Muscle of back (tissue), 3 donors: ENCODE measurements at regions not wholly inside any gene's neighbourhood (a gene's known extent, or its start where the extent isn't known, plus 50 kb on each side); places are given as distances from the start of the nearest gene placed in this dataset.

Experiments
- DNase-seq, 3 donors: peaks; one replicate each; pipeline versions ENCODE4 v3.0.0 to v3.0.0-alpha.2; 2013

DNA sequence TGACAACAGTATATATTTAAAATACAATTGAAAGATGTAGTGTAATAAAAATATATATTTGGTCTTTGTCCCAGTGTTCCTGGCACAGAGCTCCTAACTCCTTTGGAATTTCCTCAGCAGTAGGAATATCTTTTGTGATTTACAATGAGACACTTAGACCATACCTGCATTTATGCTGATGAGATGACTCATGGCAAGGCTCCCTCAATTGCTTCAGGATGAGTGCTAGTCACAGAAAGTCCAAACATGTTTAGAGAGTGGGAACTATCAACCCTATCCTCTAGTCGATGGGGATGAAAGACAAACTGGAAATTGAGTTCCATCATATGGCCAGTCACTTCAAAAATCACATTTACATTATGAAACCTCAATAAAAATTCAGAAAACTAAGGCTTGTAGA, 588.3 kb upstream of the LMCD1 start:
- no peak for DNase-seq

DNA sequence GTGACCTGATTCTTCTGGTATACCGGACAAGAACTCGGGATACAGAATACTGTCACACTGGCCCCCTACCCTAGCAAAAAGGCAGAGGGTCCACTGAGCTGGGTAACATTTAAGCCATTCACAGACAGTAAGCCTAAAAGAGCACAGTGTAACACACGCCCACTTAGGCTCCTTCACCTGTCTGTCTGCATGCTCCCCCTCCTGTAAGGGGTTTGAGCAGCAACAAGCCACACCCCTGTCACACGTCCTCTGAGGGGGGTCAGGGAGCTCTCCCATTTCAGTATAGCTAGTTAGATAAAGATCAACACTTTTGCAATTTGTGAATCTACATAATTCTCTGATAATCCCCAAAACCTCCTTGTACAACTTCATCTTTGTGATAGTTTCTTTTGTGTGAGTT, 586.3 kb upstream of the LMCD1 start:
- DNase-seq, result no peak

DNA sequence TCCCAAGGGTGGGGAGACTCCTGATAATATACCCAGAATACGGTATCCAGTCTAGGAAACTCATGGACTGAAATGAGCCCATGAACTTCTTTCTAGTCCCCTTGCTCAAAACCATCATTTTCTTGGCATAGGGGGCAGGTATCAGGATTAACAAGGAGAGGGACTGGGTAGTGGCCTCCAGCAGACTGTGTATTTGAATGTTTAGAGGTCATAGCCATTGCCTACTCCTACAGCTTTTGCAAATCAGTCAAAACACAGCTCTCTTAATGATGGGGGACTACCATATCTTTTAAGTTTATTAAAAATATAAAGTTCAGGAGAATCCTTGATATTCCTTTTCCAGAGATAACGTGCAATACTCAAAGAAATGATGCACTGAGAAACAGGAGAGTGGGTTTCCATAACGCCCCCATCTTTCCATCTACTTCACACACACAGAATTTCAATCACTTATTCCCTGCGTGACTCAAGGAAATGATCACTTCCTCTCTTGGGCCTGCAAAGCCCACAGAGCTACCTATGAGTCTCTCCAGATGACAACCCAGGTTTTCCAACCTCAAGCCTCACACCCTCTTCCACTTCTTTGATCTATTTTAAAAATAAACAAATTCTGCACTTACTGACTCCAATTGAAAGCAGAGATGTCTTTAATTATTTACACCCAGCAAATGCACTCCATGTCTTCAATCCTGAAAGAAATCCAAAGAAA, 584.0 kb upstream of the LMCD1 start:
- no peak for DNase-seq

DNA sequence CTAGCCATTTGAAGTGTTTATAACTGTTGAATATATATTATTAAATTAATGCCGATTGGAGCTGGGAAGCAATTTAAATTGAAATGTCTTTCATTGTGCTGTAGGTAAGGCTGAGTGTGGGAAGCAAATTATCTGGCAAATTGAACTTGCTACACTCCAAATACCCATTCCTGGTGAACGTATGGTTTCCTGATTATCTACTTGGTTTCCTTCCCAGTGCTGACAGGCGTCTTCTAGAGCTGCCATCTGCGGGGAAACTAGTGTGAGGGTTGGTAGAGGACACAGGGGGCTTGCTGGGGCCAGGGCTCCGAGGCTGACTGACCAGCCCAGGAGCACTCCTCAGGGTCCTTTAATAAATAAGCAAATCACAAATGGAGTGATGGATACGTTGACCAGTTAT, 581.4 kb upstream of the LMCD1 start:
- no peak for DNase-seq

DNA sequence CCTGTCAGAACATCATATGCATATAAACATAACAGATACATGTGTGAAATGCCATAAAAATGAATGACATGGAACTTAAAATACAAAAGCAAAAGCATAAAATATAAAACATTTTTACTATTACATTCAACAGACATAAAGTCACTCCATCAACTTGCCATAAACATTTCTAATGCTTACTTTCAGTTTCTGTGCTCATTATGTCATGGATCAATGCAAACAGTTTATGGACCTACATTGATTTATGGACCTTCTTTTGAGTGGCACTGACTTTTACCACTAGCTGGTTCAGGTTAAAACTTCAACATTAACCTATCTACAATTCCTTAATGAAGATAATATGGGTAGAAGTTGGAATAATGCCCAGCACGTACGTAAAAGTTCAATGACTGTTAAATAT, 577.4 kb upstream of the LMCD1 start:
- DNase-seq, result no peak

DNA sequence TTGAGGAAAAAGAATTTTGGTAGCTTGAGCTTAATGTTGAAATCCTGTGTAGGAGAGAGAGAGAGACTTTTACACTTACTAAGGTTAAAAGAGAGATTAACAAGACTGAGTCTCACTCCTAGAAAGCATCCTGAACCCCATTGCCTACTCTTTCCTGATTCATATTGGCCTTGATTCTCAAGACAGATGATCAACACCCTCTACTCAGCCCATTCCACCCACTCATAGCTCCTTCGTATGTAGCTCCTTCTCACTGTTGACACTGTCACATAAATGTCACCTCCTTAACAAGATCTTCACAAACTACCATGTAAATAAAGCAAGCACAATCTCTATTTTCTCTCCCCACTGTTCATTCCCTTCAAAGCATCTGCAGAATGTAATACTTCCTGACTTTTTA, 574.6 kb upstream of the LMCD1 start:
- DNase-seq, result no peak

DNA sequence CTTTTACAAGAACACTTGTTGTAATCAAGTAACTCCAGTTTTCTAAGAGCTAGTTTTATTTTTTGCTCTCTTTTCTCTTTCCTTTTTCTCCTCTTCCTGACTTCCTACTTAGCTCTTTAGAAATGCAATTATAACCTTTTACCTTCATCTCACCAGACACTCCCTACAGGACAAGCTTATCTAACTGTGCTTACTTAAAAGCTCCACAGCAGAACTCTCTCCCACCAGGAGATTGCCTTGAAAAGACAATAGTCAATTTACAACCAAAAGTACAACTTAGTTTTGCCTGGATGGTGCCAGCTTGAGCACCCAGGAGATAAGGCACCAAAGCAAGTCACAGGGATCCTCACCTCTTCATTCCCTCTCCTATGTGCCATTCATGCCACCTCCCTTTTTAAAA, 573.8 kb upstream of the LMCD1 start:
- no peak for DNase-seq

DNA sequence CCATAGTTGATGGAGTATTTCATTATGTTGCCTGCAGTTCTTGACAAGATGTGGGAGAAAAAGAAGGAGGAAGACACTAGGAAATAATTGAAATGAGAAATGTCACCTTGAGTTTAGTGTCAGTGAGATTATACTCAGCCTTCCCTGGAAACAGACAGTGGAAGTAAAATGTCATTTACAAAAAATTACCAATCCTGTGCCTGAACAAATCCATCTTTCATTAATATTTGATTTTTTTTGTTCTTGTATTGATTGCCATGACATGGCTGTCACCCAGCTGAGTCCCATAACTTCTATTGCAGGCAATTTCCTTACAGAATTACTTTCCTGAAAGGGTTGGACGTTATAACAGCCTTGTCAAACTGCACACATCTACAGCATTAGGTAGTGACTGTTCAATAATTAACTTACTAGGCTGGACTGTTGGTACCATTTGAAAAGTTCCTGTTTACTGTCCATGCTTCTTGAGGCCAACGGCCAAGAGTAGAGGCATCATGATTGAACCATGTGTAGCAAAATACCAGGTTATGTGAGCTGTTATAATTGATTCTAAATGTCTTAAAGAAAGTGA, 572.2 kb upstream of the LMCD1 start:
- no peak for DNase-seq

DNA sequence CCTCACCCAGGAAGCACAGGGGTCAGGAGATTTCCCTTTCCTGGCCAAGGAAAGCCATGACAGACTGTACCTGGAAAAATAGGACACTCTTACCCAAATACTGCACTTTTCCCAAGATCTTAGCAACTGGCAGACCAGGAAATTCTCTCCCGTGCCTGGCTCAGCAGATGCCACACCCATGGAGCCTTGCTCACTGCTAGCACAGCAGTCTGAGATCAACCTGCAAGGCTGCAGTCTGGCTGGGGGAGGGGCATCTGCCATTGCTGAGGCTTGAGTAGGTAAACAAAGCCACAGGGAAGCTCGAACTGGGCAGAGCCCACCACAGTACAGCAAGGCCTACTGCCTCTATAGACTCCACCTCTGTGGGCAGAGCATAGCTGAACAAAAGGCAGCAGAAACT, 567.3 kb upstream of the LMCD1 start:
- no peak for DNase-seq

DNA sequence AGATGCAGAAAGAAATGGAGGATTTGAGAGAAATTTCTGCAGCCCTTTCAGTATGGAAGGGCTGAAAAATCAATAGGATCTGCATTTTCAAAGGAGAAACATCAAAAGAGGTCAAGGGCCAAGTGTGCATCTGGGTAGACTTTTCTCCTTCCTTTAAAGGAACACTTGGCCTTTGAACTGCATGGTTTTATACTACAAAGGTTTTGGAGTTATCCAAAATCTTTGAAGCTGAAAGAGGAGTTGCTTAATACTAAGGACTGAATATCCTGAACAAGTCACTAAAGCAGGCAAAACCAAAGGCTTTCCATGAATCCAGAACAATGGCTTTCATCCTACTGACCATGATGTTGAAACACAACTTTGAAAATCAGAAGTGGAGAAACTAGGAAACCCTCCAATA, 553.7 kb upstream of the LMCD1 start:
- no peak for DNase-seq

DNA sequence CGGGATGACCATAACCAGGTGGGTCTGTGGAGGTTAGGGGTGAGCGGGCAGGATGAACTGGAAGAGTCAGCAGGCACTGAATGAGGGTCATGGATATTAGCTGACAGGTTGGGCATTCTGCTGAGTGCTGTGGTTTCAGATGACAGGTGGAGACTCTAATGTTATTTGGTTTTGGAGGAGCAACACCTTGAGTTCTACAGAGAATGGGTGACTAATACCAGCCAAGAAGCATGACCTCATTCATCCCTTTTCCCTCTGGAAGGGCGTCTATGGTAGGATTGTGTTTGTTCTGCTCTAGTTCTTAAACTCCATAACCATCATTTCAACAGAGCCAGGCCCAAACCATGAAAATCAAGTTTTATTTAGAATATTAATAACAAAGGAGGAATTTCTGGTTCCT, 550.7 kb upstream of the LMCD1 start:
- DNase-seq, result no peak

DNA sequence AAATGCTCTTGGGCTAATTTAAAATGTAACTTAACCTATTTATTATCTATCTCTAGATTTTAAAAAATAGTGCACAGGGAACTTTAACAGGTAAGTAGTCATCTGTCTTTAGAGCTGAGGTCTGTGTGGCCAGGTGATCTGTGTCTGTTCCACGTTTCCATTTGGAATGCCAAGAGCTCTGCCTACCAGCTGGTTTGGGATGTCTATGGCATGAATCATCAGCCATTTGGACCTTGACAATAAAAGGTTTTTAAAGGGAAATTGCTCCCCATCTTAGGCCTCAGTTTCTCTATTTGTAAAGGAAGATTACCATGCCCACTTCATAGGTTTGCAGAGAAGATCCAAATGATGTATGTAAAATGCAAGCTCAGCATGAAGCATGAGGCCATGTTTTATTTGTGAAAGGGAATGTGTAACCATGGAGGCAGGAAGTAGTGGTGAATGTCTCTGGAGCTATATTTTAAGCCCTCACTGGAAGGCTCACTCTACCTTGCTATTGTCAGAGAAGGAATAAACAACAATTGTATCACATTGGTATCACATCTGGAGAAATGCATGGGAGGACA, 548.1 kb upstream of the LMCD1 start:
- no peak for DNase-seq

DNA sequence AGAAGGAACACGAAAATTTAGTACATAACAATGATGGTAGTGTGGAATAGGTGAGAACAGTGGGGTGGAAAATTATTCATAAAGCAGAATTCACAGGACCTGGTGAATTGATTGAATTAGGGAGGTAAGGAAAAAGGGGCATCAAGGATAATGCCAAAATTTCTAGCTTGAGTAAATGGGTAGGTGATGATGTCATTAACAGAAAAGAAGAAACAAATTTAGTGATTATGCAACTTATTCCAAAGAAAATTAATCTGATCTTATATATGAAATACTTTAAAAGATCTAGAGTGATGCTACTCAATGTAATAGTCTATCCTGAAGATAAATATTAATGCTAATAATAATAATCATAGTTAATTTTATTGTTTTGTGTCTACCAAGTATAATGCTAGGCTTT, 544.6 kb upstream of the LMCD1 start:
- DNase-seq, result no peak

DNA sequence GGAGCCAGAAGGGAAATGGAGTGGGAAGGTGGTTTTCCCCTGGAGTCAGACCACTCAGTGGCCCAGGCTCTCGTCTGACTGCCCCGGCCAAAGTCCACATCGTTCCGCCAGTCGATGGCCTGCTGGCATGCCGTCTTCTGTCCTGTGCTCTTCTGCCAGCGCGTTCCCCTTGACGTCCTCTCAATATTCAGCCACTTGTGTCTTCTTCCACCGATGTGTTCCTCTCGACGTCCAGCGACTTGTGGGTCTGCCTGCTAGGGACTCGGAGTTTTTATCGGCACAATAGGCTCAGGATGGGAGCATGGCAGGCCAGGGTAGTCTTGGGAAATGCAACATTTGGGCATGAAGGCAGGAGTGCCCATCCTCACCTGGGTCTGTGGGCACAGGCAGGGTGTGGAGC, 542.5 kb upstream of the LMCD1 start:
- DNase-seq, result no peak

DNA sequence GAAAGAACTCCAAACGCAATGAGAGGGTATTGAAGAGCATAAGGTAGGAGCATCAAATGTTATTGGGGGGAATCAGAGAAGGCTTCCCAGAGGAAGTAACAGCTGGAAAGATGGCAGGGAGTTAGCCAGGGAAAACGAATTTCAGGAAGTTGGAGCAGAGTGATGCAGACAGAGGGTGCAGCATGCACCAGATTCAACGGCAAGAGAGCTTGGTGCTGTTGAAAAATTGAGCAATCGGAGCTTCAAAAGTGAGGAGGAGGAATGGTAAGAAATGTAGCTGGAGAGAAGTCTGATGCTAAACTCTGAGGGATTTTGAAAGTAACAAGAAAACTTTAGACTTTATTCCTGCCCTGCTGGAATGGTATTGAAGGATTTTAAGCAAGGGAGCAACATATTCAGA, 541.0 kb upstream of the LMCD1 start:
- no peak for DNase-seq

DNA sequence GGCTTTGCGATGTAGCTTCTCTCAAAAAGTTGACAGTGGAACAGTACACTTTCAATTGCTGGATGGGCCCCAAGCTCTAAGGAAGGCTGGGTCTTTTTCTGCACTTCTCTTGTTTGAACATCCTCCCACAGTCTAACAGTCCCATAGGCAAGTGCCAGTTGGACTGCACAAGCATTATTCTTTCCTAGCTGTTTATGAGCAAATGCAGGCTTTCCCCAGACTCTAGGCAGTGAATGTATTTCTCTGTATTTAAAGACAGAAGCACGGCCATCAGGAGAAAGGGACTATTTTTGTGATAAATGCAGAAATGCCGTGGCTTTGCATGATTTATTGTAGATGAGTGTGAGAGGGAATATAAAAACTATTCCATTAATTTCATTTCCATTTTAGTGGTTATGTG, 539.3 kb upstream of the LMCD1 start:
- peak; percentile 16 to 70 (median 49) for DNase-seq

DNA sequence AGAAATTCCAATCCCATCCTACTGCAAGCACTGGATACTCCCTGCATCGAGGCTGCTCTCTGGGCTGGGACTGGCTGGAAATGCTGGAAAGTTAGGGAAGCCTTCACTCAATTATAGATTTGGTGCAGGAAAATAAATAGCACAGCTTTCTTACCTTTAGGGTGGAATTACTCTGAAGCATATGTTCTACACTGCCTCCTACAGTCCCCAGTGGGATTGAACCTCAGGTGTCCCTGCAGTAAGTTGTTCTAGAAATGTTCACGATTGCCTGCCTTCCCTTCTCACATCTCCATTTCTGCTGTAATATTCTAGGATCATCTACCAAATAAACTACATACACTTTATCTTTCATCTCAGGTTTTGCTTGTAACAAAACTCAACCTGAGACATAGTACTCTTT, 536.7 kb upstream of the LMCD1 start:
- no peak for DNase-seq

DNA sequence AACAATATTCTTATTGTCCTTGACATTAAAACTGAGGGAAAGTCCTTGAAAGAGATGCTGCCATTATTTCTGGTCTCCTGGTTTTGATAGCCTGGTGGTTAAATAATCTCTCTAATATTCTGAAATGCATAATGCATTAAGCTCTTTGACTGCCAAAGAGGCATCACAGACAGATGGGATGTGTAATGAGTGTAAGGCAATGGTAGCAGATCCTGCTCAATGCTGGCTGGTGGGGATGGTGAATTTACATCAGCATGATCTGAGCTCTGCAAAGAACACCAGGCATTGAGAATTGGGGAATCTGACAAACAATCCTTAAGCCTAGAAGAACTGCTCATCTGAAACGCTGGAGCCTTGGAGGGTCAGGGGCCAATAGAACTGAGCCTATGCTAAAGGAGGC, 528.6 kb upstream of the LMCD1 start:
- no peak for DNase-seq

DNA sequence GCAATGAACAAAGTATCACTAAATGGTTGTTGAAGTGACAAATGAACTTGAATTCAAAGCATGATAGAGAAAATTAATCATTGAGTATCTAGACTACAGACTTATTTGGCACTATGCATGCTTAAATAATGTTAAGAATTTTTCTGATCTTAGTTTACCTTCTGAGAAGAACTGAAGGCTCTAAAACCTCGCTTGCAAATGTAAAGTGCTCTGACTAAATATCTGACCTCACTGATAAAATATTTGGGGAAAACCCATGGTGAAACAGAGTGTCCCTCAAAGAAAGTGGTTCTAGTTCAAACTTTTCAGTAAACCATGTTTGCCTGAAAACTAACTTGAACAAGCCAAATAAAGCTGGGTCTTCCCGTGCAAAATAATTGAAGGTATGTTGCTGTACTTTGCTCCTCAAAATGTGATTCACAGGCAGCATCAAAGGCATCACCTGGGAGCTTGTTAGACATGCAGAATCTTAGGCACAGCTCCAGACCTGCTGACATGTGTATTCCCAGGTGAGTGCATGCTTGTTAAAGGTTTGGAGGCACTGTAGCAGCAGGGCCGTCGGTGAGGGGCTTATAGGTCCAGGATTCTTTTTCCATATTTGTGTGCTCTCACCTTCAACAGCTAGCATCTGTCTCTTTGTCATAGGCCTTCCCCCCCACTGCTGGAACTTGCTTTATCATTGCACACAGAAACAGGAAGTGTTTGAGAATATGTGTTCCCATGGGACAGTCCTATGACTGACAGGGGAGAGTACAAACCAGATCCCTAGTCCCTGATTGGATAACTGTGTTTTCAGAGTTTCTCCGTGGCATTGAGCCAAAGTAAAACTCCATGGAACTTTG, 524.2 kb upstream of the LMCD1 start:
- peak in 2 of 3 donors; percentile 2 to 13 for DNase-seq

DNA sequence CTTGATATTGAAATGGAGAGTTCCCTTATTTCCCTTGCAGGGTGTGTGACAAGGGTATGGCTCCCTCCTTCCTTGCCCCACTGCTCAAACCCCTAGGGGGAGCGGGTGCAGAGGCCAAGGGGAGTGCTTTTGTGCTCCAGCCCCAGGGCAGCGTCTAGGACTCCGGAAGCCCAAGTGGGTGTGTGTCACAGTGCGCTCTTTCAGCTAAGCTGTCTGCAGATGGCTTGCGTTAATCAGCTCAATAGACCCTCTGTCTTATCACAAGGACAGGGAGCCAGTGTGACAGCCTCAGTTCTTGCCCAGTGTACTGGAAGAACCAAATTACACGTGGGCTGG, 523.6 kb upstream of the LMCD1 start:
- peak in 1 of 3 donors; percentile 34 for DNase-seq

DNA sequence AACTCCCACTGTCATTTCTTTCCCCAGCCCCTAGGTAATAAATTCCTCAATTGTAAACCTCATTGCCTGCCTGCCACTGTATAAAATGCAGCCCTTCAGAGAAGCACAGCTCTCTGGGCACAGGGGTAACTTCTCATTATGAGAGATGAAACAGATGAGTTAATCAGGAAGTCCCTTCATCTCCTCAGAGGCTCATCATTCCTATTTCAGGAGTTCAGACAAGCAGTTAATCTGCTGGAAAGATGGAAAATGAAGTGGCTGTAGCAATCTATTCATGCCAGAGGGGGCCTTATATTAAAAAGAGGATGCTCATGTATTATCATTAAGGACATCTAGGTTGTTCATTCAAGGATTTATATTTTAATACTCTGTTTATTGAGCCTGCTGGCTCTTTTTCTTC, 519.5 kb upstream of the LMCD1 start:
- DNase-seq, result no peak

DNA sequence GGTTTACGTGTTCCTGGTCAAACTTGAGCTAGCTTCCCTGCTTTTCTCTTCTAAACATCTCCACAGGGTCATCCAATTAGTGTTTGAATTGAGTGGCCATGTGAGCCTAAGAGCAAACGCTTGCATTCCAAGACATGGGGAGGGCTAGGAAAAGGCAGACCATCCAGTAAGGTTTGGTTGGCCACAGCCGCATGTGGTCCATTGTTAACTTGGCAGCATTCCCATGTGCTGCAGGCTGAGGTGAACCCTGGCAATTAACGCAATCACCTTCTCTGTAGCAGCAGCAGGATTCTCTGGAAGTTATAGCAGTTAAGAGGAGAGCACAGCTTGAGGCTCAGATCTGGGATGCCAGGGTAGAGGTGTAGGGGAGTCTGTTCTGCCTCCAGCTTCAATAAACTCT, 502.2 kb upstream of the LMCD1 start:
- peak in 1 of 3 donors; percentile 2 for DNase-seq

DNA sequence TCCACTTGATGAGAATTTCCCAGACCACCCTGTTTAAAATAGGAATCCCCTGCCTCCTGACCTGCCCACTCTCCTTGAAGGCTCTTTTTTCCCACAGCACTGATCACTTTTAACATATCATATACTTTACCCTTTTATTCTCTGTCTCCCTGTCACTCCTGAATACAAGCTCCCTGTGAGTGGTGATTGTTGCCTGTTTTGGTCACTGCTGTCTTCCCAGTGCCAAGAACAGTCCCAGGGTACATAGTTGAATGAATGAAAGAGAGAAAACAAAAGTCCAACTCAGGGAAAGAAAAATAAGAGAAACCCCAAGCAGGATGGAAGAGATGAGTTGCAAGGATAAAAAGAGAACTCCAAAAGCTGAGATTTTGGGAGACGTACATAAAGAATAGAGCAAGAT, 500.3 kb upstream of the LMCD1 start:
- no peak for DNase-seq
